Medulla oblongata (tissue), 1 donor: ENCODE measurements at regions not wholly inside any gene's neighbourhood (a gene's known extent, or its start where the extent isn't known, plus 50 kb on each side); places are given as distances from the start of the nearest gene placed in this dataset.

Experiments
- DNase-seq: peaks from one replicate; pipeline ENCODE4 v3.0.0-alpha.2; 2015; ENCODE audit errors: extremely low spot score

- no peak for DNase-seq
These were observed 292.7 kb downstream of the ZNF516 start for GRCh38 chr18:76202322-76202721.

GRCh38 chr18:76195601-76196000 lies 299.4 kb downstream of the ZNF516 start:
- no peak for DNase-seq

GRCh38 chr18:76188097-76188496 lies 306.9 kb downstream of the ZNF516 start:
- no peak for DNase-seq

GRCh38 chr18:76179257-76179656 lies 315.8 kb downstream of the ZNF516 start:
- no peak for DNase-seq

GRCh38 chr18:76177160-76177559 lies 317.9 kb downstream of the ZNF516 start:
- DNase-seq = no peak

- DNase-seq = no peak
These were observed 320.6 kb downstream of the ZNF516 start for GRCh38 chr18:76174451-76174850.

GRCh38 chr18:76169733-76170132 lies 325.3 kb downstream of the ZNF516 start:
- no peak for DNase-seq

- DNase-seq = no peak
These were observed 327.0 kb downstream of the ZNF516 start for GRCh38 chr18:76167845-76168621.

- no peak for DNase-seq
These were observed 327.6 kb downstream of the ZNF516 start for GRCh38 chr18:76167410-76167809.

GRCh38 chr18:76162886-76163285 lies 332.2 kb downstream of the ZNF516 start:
- DNase-seq = no peak

GRCh38 chr18:76161983-76162382 lies 333.1 kb downstream of the ZNF516 start:
- no peak for DNase-seq

- DNase-seq = no peak
These were observed 341.4 kb downstream of the ZNF516 start for GRCh38 chr18:76153691-76154090.

- DNase-seq = no peak
These were observed 345.3 kb downstream of the ZNF516 start for GRCh38 chr18:76149734-76150133.

- DNase-seq = no peak
These were observed 345.8 kb downstream of the ZNF516 start for GRCh38 chr18:76149284-76149683.

GRCh38 chr18:76145521-76146376 lies 349.3 kb downstream of the ZNF516 start:
- no peak for DNase-seq

GRCh38 chr18:76144844-76145243 lies 350.2 kb downstream of the ZNF516 start:
- no peak for DNase-seq

- no peak for DNase-seq
These were observed 352.4 kb downstream of the ZNF516 start for GRCh38 chr18:76142611-76143010.

- no peak for DNase-seq
These were observed 355.2 kb downstream of the ZNF516 start for GRCh38 chr18:76139844-76140243.

GRCh38 chr18:76137216-76137615 lies 357.8 kb downstream of the ZNF516 start:
- no peak for DNase-seq

- DNase-seq = no peak
These were observed 358.3 kb downstream of the ZNF516 start for GRCh38 chr18:76136701-76137100.

GRCh38 chr18:76134628-76135027 lies 360.4 kb downstream of the ZNF516 start:
- DNase-seq = no peak

GRCh38 chr18:76133873-76134272 lies 361.2 kb downstream of the ZNF516 start:
- DNase-seq = no peak

- DNase-seq = no peak
These were observed 363.3 kb downstream of the ZNF516 start for GRCh38 chr18:76131738-76132137.
